Esophagus muscularis mucosa (tissue), 4 donors: ENCODE measurements at regions not wholly inside any gene's neighbourhood (a gene's known extent, or its start where the extent isn't known, plus 50 kb on each side); places are given as distances from the start of the nearest gene placed in this dataset.
"Not testable (repeated sequence)": the region's sequence is repeated elsewhere in the genome, so short reads cannot be mapped to it uniquely, and the experiment has no call there.

ENCODE experiments used
- DNase-seq: peaks from one replicate; pipeline ENCODE4 v3.0.0-alpha.2; 2017; ENCODE audit errors: extremely low spot score
- H3K27ac ChIP-seq, 4 donors: fragments of 200-600 bp; sonication (generic); replicated peaks in 1 of 4; 1 replicate in 3 of 4; 2 replicates in 1 of 4; pipeline ENCODE4 v1.5.1; 2016 to 2019; ENCODE audit warnings: mild to moderate bottlenecking in 1 of 4
- H3K27me3 ChIP-seq, 4 donors: fragments of 200-600 bp; sonication (generic); one replicate each; pipeline versions ENCODE4 v1.5.1 to v1.6.0; 2016 to 2019
- H3K36me3 ChIP-seq, 4 donors: fragments of 200-600 bp; sonication (generic); one replicate each; pipeline ENCODE4 v1.5.1; 2016 to 2019
- H3K4me1 ChIP-seq, 4 donors: fragments of 200-600 bp; sonication (generic); one replicate each; pipeline ENCODE4 v1.5.1; 2016 to 2019
- H3K4me3 ChIP-seq, 4 donors: fragments of 200-600 bp; sonication (generic); 1 replicate in 2 of 4; 2 replicates in 2 of 4; pipeline ENCODE4 v1.5.1; 2016 to 2019; ENCODE audit warnings: mild to moderate bottlenecking in 4 of 4, moderate library complexity in 1 of 4
- H3K9me3 ChIP-seq, 4 donors: fragments of 200-600 bp; sonication (generic); 1 replicate in 3 of 4; 2 replicates in 1 of 4; pipeline ENCODE4 v1.5.1; 2016 to 2019
- EP300 ChIP-seq: sonication (generic); formaldehyde crosslinking; IDR thresholded peaks from one replicate; pipeline ENCODE4 v1.6.1; 2017; ENCODE audit warnings: antibody characterized with exemption
- POLR2A ChIP-seq: fragments of 450-650 bp; IDR thresholded peaks from one replicate; pipeline ENCODE4 v1.6.1; 2017; ENCODE audit warnings: antibody characterized with exemption, moderate library complexity, mild to moderate bottlenecking, low read depth
- POLR2AphosphoS5 ChIP-seq, 2 donors: sonication (generic); formaldehyde crosslinking; IDR thresholded peaks; one replicate each; pipeline ENCODE4 v1.6.1; 2017; ENCODE audit warnings: antibody characterized with exemption in 2 of 2
- WGBS: methylation state at CpG from one replicate; pipeline ENCODE4 v1.1.5; 2018; 5-methylcytosine and 5-hydroxymethylcytosine counted together
- intact Hi-C: fragments of 100-400 bp; cut with DNase I; formaldehyde crosslinking; loops from one replicate; pipeline ENCODE4 v1.15.1; 2023
- TF ChIP-seq, protein P1 (sequence below), 3 experiments: fragments of 200-600 bp in 2 of 3; fragments of 450-650 bp in 1 of 3; sonication (generic) in 2 of 3; IDR thresholded peaks; one replicate each; pipeline ENCODE4 v1.5.1; 2017 to 2019; ENCODE audit warnings: antibody characterized with exemption in 3 of 3, mild to moderate bottlenecking in 2 of 3, moderate library complexity in 1 of 3

DNA sequence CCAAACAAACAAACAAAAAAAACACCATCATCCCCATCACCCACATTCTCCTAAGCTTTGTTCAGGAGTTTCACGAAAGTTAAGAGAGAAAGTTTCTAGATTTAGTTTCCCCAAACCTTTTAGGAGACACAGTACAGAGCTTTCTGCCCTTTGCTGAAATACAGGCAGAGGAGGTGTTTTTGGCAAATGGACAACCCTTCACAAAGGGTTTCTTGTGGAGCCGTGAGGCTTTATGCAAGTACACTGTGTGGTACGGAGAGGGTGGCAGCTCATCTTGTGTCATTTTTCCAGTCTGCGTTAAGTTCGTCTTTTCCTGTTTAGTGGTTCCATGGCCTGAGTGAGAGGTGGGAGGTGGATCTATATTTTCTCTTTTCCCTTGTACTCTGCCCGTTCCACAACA lies 215.5 kb upstream of the PRKCQ start:
- Histone ChIP-seq H3K4me1 (no peaks in the 10 kb centered on the region), H3K36me3 (no peaks in the 10 kb centered on the region), H3K9me3 (no peaks in the 10 kb centered on the region), H3K4me3 (no peak overlapping the region), H3K27ac (no peak overlapping the region), H3K27me3 (no peaks in the 10 kb centered on the region)
- no peak for TF ChIP-seq POLR2AphosphoS5 (IDR thresholded peaks at IDR 0.05)
- TF ChIP-seq EP300 = no peak
- TF ChIP-seq, protein P1, sequence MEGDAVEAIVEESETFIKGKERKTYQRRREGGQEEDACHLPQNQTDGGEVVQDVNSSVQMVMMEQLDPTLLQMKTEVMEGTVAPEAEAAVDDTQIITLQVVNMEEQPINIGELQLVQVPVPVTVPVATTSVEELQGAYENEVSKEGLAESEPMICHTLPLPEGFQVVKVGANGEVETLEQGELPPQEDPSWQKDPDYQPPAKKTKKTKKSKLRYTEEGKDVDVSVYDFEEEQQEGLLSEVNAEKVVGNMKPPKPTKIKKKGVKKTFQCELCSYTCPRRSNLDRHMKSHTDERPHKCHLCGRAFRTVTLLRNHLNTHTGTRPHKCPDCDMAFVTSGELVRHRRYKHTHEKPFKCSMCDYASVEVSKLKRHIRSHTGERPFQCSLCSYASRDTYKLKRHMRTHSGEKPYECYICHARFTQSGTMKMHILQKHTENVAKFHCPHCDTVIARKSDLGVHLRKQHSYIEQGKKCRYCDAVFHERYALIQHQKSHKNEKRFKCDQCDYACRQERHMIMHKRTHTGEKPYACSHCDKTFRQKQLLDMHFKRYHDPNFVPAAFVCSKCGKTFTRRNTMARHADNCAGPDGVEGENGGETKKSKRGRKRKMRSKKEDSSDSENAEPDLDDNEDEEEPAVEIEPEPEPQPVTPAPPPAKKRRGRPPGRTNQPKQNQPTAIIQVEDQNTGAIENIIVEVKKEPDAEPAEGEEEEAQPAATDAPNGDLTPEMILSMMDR (IDR thresholded peaks at IDR 0.05) = no peak
- TF ChIP-seq POLR2A = no peak
- DNase-seq = peak; percentile 39
- 88% methylated on average over 6 of the region's 6 CpGs for WGBS
- intact Hi-C loops = no loop called here

DNA sequence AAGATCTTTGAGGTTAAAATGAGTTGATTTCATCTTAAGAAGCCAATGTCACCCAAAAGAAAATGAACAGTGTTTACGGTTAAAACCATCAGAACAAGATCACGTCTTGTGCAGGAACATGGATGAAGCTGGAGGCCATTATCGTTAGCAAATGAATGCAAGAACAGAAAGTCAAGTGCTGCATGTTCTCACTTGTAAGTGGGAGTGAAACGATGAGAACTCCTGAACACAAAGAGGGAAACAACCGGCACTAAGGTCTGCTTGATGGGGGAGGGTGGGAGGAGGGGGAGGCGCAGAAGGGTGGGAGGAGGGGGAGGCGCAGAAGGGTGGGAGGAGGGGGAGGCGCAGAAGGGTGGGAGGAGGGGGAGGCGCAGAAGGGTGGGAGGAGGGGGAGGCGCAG lies 214.8 kb upstream of the PRKCQ start:
- H3K27me3 ChIP-seq = not testable (repeated sequence)
- 62% methylated on average over 5 of the region's 10 CpGs for WGBS

DNA sequence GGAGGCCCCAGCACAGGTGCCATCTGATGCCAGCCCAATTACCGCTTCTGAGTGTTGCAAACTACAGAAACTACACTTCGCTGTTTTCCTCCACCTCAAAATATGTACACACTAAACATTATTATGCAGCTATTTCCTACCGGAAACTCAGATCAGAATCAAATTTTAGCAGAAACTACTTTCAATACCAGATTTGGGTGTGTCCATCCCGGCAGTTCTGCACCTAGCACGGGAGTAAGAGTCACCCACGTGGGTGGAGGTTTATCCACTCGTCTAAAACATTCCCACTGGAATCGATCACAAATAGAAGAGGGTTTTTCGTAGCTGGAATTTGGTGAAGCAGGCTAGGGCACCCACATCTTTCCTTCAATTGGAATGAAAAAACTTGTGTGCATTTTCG lies 214.4 kb upstream of the PRKCQ start:
- intact Hi-C loops = no loop called here
- 80% methylated on average over 10 of the region's 10 CpGs for WGBS
- Histone ChIP-seq H3K27ac (no peak overlapping the region), H3K4me3 (no peak overlapping the region), H3K4me1 (no peaks in the 10 kb centered on the region), H3K36me3 (no peaks in the 10 kb centered on the region), H3K27me3 (no peaks in the 10 kb centered on the region), H3K9me3 (no peaks in the 10 kb centered on the region)
- no peak for DNase-seq
- TF ChIP-seq POLR2AphosphoS5 (IDR thresholded peaks at IDR 0.05) = no peak
- TF ChIP-seq, protein P1 (IDR thresholded peaks at IDR 0.05) = no peak
- no peak for TF ChIP-seq POLR2A
- no peak for TF ChIP-seq EP300

More for the DNA sequence above, 214.8 kb upstream of the PRKCQ start:
- H3K4me3 ChIP-seq, H3K9me3 ChIP-seq, intact Hi-C loops, H3K36me3 ChIP-seq, H3K27ac ChIP-seq, H3K4me1 ChIP-seq: not testable (repeated sequence)
- peak; percentile 8 for DNase-seq

DNA sequence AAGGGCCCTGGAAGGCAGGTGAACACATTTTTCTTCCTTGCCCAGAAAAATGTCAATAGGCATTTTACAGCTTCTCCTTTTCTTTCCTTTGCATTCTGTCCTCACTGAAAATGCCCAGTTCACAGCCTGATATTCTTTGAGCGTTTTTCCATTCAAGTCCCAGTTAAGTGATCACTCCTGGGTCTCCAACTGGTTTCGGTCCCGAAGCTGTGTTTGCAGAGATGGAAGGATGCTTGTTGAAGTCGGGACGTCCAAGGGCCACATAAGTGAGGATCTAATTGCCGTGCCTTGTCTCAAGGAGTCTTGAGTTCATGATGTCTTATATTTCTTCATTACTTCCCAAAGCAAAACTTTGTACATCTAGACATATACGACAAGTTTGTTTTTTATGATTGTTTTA lies 208.7 kb upstream of the PRKCQ start:
- Histone ChIP-seq H3K27me3 (no peaks in the 10 kb centered on the region), H3K36me3 (no peaks in the 10 kb centered on the region), H3K4me3 (no peak overlapping the region), H3K4me1 (peaks cover 0 to 13% (median 7%) of the 10 kb centered on the region in 4 donors), H3K9me3 (no peaks in the 10 kb centered on the region), H3K27ac (no peak overlapping the region)
- 88% methylated on average over 7 of the region's 7 CpGs for WGBS
- TF ChIP-seq EP300 (no peak), POLR2A (no peak), POLR2AphosphoS5 (IDR thresholded peaks at IDR 0.05) (no peak)
- TF ChIP-seq, protein P1 (IDR thresholded peaks at IDR 0.05) = no peak
- intact Hi-C loops = loop anchor here (5.0 kb wide), 1 partner anchor 624 kb away; the partner anchor contains the start of gene SFMBT2
- peak; percentile 75 for DNase-seq

DNA sequence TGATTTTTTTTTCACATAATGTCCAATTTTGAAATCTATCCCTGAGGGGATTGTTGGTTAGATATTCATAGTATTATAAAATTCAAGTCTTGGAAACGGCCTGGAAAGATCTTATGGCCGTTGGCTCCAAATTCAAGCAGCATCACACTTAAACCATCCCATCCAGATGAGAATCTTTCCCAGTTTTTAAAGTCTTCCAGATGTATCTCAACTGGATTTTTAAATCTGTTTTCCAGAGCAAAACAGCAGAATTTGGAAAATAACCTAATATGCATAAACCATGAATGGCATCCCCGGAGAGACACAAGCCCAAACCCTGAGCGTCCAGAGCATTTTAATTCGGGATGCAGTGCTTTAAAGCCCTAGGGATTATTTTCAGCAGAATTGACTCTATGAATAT lies 208.2 kb upstream of the PRKCQ start:
- H3K27ac ChIP-seq = no peak overlapping the region
- H3K9me3 ChIP-seq = no peaks in the 10 kb centered on the region
- 80% methylated on average over 5 of the region's 5 CpGs for WGBS
- no peaks in the 10 kb centered on the region for H3K27me3 ChIP-seq
- no peaks in the 10 kb centered on the region for H3K36me3 ChIP-seq
- intact Hi-C loops = loop anchor here (5.0 kb wide), 1 partner anchor 624 kb away; the partner anchor contains the start of gene SFMBT2
- no peak overlapping the region for H3K4me3 ChIP-seq
- H3K4me1 ChIP-seq = peaks cover 0 to 13% (median 7%) of the 10 kb centered on the region in 4 donors
- TF ChIP-seq POLR2A (no peak), POLR2AphosphoS5 (IDR thresholded peaks at IDR 0.05) (no peak), EP300 (no peak)
- TF ChIP-seq, protein P1 (IDR thresholded peaks at IDR 0.05) = no peak
- DNase-seq = no peak
